Loucy (cell line): ENCODE measurements at regions not wholly inside any gene's neighbourhood (a gene's known extent, or its start where the extent isn't known, plus 50 kb on each side); places are given as distances from the start of the nearest gene placed in this dataset.

ENCODE experiments used
- H2AFZ ChIP-seq: fragments of 200-600 bp; sonication (generic); 2 replicates; pipeline ENCODE4 v1.6.0; 2016; ENCODE audit warnings: antibody characterized with exemption, mild to moderate bottlenecking, low read length, moderate library complexity
- H3F3A ChIP-seq: fragments of 200-600 bp; 2 replicates; pipeline ENCODE4 v1.6.0; 2016; ENCODE audit warnings: antibody characterized with exemption, low read depth, mild to moderate bottlenecking
- H3K27me3 ChIP-seq: fragments of 200-600 bp; sonication (generic); 2 replicates; pipeline ENCODE4 v1.6.1; 2014; ENCODE audit warnings: low read length, mild to moderate bottlenecking; ENCODE audit not compliant: insufficient read depth, poor library complexity, severe bottlenecking
- H3K36me3 ChIP-seq: fragments of 200-600 bp; sonication (generic); 2 replicates; pipeline ENCODE4 v1.6.1; 2016; ENCODE audit warnings: low read length; ENCODE audit not compliant: insufficient read depth
- H3K4me1 ChIP-seq: fragments of 200-600 bp; sonication (generic); 2 replicates; pipeline ENCODE4 v1.5.1; 2014; ENCODE audit warnings: low read length, mild to moderate bottlenecking; ENCODE audit not compliant: insufficient read depth, poor library complexity, severe bottlenecking
- H3K4me2 ChIP-seq: fragments of 200-600 bp; sonication (generic); 2 replicates; pipeline ENCODE4 v1.6.0; 2014; ENCODE audit warnings: antibody characterized with exemption, low read length, low read depth, mild to moderate bottlenecking; ENCODE audit not compliant: poor library complexity, severe bottlenecking
- H3K4me3 ChIP-seq: fragments of 200-600 bp; sonication (generic); 2 replicates; pipeline ENCODE4 v1.5.1; 2014; ENCODE audit warnings: low read length, mild to moderate bottlenecking, mixed read lengths; ENCODE audit not compliant: poor library complexity, severe bottlenecking
- H3K79me2 ChIP-seq: fragments of 200-600 bp; sonication (generic); 2 replicates; pipeline ENCODE4 v1.6.1; 2014; ENCODE audit warnings: low read length; ENCODE audit not compliant: insufficient read depth
- H3K9ac ChIP-seq: fragments of 200-600 bp; sonication (generic); 2 replicates; pipeline ENCODE4 v1.6.0; 2014; ENCODE audit warnings: mild to moderate bottlenecking, low read depth, low read length, moderate library complexity; ENCODE audit not compliant: poor library complexity, severe bottlenecking
- H3K9me2 ChIP-seq: fragments of 200-600 bp; sonication (generic); replicated peaks from 2 replicates; pipeline ENCODE4 v1.6.1; 2016; ENCODE audit warnings: low read depth, low read length, mixed read lengths
- H3K9me3 ChIP-seq: fragments of 200-600 bp; sonication (generic); 2 replicates; pipeline ENCODE4 v1.6.1; 2014; ENCODE audit warnings: mild to moderate bottlenecking, antibody characterized with exemption, low read length, low read depth; ENCODE audit not compliant: insufficient read depth
- H4K20me1 ChIP-seq: fragments of 200-600 bp; sonication (generic); 2 replicates; pipeline ENCODE4 v1.6.0; 2014; ENCODE audit warnings: antibody characterized with exemption, low read length, mild to moderate bottlenecking; ENCODE audit not compliant: insufficient read depth, poor library complexity, severe bottlenecking
- EZH2phosphoT487 ChIP-seq: fragments of 200-600 bp; IDR thresholded peaks from 2 replicates; pipeline ENCODE4 v1.6.1; 2018; ENCODE audit warnings: antibody characterized with exemption, mild to moderate bottlenecking, moderate library complexity, borderline replicate concordance
- TF ChIP-seq, protein P1 (sequence below): fragments of 200-600 bp; sonication (generic); conservative IDR thresholded peaks from 2 replicates; pipeline ENCODE4 v1.5.1; 2014; ENCODE audit warnings: mild to moderate bottlenecking, antibody characterized with exemption, low read length

DNA sequence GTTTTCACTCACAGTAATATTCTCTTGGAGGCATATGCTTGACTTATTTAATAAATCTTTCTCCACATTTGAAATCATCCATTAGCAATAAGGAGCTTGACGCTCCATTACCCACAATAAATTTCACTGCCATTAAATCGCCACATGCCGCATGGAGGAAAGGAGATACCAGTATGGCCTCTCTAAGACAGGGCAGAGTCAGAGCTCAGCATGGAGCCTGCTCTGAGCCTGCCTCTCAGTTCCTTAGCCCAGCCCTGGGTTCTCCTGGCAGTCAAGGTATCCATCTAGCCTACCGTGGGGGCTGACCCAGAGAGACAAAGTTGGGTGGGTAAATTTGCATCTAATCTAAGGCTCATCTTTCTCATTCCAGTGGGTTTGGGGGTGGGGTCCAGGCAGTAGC lies 80.3 kb upstream of the CES5A start:
- H3K9ac ChIP-seq: no peak overlapping the region
- H3F3A ChIP-seq: no peaks in the 10 kb centered on the region
- no peak overlapping the region for H2AFZ ChIP-seq
- no peak overlapping the region for H3K4me3 ChIP-seq
- no peak overlapping the region for H3K4me2 ChIP-seq
- no peaks in the 10 kb centered on the region for H3K79me2 ChIP-seq
- TF ChIP-seq, protein P1, sequence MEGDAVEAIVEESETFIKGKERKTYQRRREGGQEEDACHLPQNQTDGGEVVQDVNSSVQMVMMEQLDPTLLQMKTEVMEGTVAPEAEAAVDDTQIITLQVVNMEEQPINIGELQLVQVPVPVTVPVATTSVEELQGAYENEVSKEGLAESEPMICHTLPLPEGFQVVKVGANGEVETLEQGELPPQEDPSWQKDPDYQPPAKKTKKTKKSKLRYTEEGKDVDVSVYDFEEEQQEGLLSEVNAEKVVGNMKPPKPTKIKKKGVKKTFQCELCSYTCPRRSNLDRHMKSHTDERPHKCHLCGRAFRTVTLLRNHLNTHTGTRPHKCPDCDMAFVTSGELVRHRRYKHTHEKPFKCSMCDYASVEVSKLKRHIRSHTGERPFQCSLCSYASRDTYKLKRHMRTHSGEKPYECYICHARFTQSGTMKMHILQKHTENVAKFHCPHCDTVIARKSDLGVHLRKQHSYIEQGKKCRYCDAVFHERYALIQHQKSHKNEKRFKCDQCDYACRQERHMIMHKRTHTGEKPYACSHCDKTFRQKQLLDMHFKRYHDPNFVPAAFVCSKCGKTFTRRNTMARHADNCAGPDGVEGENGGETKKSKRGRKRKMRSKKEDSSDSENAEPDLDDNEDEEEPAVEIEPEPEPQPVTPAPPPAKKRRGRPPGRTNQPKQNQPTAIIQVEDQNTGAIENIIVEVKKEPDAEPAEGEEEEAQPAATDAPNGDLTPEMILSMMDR: no peak
- no peak for TF ChIP-seq EZH2phosphoT487
- no peaks in the 10 kb centered on the region for H4K20me1 ChIP-seq
- H3K27me3 ChIP-seq: no peaks in the 10 kb centered on the region
- H3K9me3 ChIP-seq: no peaks in the 10 kb centered on the region
- no peaks in the 10 kb centered on the region for H3K4me1 ChIP-seq
- no peaks in the 10 kb centered on the region for H3K36me3 ChIP-seq
- H3K9me2 ChIP-seq: no peaks in the 10 kb centered on the region

DNA sequence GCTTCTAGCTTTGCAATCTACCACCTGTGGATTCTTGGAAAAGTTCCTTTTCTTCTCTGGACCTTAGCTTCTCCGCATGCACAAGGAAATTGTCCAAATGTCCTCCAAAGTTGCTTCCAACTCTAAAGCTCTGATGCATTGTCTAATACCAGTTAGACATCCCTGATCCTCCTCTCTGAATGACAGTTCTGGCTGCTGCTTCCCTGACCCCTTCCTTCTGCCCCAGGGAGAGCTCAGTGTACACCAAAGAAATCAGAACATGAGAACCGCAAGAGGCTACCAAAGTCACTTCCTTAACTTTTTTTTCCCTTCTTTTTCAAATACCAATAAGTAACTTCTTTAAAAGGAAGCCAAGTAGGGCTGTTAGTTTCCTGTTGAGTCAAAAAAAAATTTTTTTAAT lies 79.7 kb upstream of the CES5A start:
- Histone ChIP-seq H3K9me3 (no peaks in the 10 kb centered on the region), H3K36me3 (no peaks in the 10 kb centered on the region), H3K4me3 (no peak overlapping the region), H3F3A (no peaks in the 10 kb centered on the region), H4K20me1 (no peaks in the 10 kb centered on the region), H2AFZ (no peak overlapping the region), H3K79me2 (no peaks in the 10 kb centered on the region), H3K4me1 (no peaks in the 10 kb centered on the region), H3K9me2 (no peaks in the 10 kb centered on the region), H3K4me2 (no peak overlapping the region), H3K27me3 (no peaks in the 10 kb centered on the region), H3K9ac (no peak overlapping the region)
- no peak for TF ChIP-seq EZH2phosphoT487
- TF ChIP-seq, protein P1: no peak

DNA sequence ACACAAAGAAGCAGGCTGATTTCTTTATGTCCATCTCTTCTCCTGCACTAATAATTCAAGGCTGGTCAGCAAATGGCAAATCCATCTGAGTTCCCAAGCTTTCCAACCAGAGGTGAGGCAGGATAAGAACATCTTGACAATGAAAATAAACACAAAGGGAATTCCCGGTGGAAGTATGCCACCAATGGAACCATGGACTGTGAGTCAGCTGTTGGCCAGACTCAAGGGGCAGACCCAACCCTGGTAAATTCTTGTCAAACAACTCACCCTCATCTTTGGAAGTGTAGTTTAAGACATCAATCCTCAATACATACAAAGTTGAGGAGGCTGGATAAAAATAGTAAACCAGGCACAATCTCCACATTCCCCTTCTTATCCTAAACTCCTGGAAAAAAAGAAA lies 74.3 kb upstream of the CES5A start:
- Histone ChIP-seq H3K4me2 (no peak overlapping the region), H3K4me3 (no peak overlapping the region), H4K20me1 (no peaks in the 10 kb centered on the region), H3K36me3 (no peaks in the 10 kb centered on the region), H2AFZ (no peak overlapping the region), H3K4me1 (no peaks in the 10 kb centered on the region), H3K9me2 (no peaks in the 10 kb centered on the region), H3K27me3 (no peaks in the 10 kb centered on the region), H3K9me3 (no peaks in the 10 kb centered on the region), H3K9ac (no peak overlapping the region), H3K79me2 (no peaks in the 10 kb centered on the region), H3F3A (no peaks in the 10 kb centered on the region)
- TF ChIP-seq, protein P1: no peak
- TF ChIP-seq EZH2phosphoT487: no peak
